Ovary (tissue), 7 donors: ENCODE measurements at regions not wholly inside any gene's neighbourhood (a gene's known extent, or its start where the extent isn't known, plus 50 kb on each side); places are given as distances from the start of the nearest gene placed in this dataset.
"Not testable (repeated sequence)": the region's sequence is repeated elsewhere in the genome, so short reads cannot be mapped to it uniquely, and the experiment has no call there.

Experiments used
- DNase-seq, 5 donors: peaks; one replicate each; pipeline ENCODE4 v3.0.0-alpha.2; 2019 to 2020
- H3K27ac ChIP-seq, 2 donors: fragments of 200-600 bp; one replicate each; pipeline versions ENCODE4 v1.5.1 to v1.8.0; 2019 to 2022
- H3K27me3 ChIP-seq: fragments of 200-600 bp; one replicate; pipeline ENCODE4 v1.8.0; 2022
- H3K36me3 ChIP-seq: fragments of 200-600 bp; sonication (generic); one replicate; pipeline ENCODE4 v1.5.1; 2019
- H3K4me1 ChIP-seq: one replicate; pipeline ENCODE4 v1.8.1; 2013; ENCODE audit warnings: mild to moderate bottlenecking, moderate library complexity; ENCODE audit not compliant: insufficient read depth
- H3K4me3 ChIP-seq: fragments of 200-600 bp; sonication (generic); one replicate; pipeline ENCODE4 v1.5.1; 2017
- H3K9me3 ChIP-seq, 2 donors: fragments of 200-600 bp in 1 of 2; sonication (generic) in 1 of 2; one replicate each; pipeline versions ENCODE4 v1.5.1 to v1.8.1; 2013 to 2019; ENCODE audit warnings: mild to moderate bottlenecking in 1 of 2, moderate library complexity in 1 of 2
- EP300 ChIP-seq: sonication (generic); formaldehyde crosslinking; IDR thresholded peaks from one replicate; pipeline ENCODE4 v1.6.1; 2017; ENCODE audit warnings: antibody characterized with exemption
- POLR2A ChIP-seq: fragments of 450-650 bp; IDR thresholded peaks from one replicate; pipeline ENCODE4 v1.6.1; 2017; ENCODE audit warnings: antibody characterized with exemption, mild to moderate bottlenecking, moderate library complexity
- WGBS, 3 donors: extraction: QIAGEN DNeasy Blood & Tissue Kit in 1 of 3; methylation state at CpG; one replicate each; pipeline versions ENCODE4 v1.1.5 to v1.1.7; 2013 to 2017; 5-methylcytosine and 5-hydroxymethylcytosine counted together
- intact Hi-C, 4 donors: fragments of 100-400 bp; cut with DNase I; formaldehyde crosslinking; loops; one replicate each; pipeline versions ENCODE4 v1.11.0 to v1.15.1; 2022 to 2023
- TF ChIP-seq, protein P1 (sequence below), 3 donors: fragments of 450-650 bp in 2 of 3; fragments of 200-600 bp in 1 of 3; IDR thresholded peaks; one replicate each; pipeline versions ENCODE4 v1.5.1 to v1.8.0; 2016 to 2022; ENCODE audit warnings: antibody characterized with exemption in 3 of 3, mild to moderate bottlenecking in 1 of 3
- donor health status: DM: no; HTN: no; CAD: no; lungs with moderate emphysema.
- donor health status: DM: no; HTN: no; CAD: no.
- donor health status: Bipolar disorder and iron deficiency.
- donor health status: DM: no; HTN: no; CAD: no.
- donor health status: DM: yes; HTN: yes; CAD: no.

DNA sequence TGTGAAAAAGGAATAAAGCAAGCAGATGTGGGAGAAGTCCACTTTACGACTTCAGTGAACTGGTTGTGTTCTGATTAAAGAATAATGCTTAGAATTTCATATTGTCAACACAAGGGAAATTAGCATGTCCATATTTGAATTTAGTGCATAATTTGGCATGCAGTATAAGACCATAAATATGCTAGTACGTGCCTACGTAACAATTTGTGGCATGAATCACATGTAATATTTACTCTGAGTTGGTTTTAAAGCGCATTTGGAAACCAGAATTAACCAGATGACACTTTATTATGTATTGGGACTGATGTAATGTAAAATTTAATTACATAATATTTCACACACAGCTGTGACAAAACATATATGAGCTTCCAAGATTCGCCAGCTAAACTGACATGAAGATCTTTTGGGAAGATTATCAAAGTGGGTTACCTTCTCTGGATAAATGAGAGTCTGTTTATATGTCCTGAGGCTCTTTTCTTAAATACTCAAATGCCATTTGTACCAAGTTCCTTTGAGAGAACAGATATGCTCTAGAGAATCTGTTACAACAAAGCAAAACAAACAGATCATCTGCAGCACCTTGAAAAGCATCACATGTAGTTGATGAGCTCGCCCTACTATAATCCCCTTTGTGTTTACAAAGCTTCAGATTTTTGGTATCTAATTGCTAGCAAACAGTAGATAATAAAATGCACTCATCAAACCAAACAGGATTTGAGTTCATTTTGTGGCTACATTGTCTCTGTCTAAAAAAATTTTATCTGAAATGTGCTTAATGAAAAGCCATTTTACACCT is 1468.6 kb downstream of the CDH11 start:
- H3K27me3 ChIP-seq, result no peaks in the 10 kb centered on the region
- no peak for TF ChIP-seq EP300
- no peak overlapping the region for H3K27ac ChIP-seq
- H3K4me1 ChIP-seq, result no peaks in the 10 kb centered on the region
- intact Hi-C loops, result no loop called here
- WGBS, 3 donors, result 63 to 71% (median 68%) methylated on average over 6 of the region's 6 CpGs
- H3K9me3 ChIP-seq, result no peaks in the 10 kb centered on the region
- no peak for DNase-seq
- H3K4me3 ChIP-seq, result no peak overlapping the region
- no peaks in the 10 kb centered on the region for H3K36me3 ChIP-seq

DNA sequence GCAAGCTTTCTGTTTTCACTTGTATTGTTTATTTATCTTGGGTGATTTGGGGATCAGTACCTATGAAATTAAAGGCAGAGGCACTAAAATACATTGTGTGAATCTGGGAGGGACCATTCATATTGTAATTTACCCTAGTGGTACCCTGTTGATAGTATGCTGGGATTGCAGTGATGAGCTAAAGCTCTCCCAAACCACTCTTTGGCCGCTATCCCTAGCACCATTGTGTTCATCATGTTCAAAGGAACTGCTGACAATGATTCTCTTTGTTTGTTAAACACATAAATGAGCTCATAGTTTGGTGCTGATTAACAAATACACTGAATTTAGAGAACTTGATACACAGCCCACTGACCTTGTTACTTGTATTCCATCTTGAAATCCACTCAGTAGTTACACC is 1469.8 kb downstream of the CDH11 start:
- DNase-seq, result no peak
- WGBS, 3 donors, result 89 to 96% (median 95%) methylated on average over 1 of the region's 1 CpG
- no peaks in the 10 kb centered on the region for H3K9me3 ChIP-seq
- H3K36me3 ChIP-seq, result no peaks in the 10 kb centered on the region
- no peak overlapping the region for H3K27ac ChIP-seq
- TF ChIP-seq, protein P1, sequence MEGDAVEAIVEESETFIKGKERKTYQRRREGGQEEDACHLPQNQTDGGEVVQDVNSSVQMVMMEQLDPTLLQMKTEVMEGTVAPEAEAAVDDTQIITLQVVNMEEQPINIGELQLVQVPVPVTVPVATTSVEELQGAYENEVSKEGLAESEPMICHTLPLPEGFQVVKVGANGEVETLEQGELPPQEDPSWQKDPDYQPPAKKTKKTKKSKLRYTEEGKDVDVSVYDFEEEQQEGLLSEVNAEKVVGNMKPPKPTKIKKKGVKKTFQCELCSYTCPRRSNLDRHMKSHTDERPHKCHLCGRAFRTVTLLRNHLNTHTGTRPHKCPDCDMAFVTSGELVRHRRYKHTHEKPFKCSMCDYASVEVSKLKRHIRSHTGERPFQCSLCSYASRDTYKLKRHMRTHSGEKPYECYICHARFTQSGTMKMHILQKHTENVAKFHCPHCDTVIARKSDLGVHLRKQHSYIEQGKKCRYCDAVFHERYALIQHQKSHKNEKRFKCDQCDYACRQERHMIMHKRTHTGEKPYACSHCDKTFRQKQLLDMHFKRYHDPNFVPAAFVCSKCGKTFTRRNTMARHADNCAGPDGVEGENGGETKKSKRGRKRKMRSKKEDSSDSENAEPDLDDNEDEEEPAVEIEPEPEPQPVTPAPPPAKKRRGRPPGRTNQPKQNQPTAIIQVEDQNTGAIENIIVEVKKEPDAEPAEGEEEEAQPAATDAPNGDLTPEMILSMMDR (IDR thresholded peaks at IDR 0.05), result no peak
- TF ChIP-seq EP300, result no peak
- TF ChIP-seq POLR2A, result no peak
- H3K4me3 ChIP-seq, result no peak overlapping the region
- H3K27me3 ChIP-seq, result no peaks in the 10 kb centered on the region
- intact Hi-C loops, result no loop called here
- no peaks in the 10 kb centered on the region for H3K4me1 ChIP-seq

DNA sequence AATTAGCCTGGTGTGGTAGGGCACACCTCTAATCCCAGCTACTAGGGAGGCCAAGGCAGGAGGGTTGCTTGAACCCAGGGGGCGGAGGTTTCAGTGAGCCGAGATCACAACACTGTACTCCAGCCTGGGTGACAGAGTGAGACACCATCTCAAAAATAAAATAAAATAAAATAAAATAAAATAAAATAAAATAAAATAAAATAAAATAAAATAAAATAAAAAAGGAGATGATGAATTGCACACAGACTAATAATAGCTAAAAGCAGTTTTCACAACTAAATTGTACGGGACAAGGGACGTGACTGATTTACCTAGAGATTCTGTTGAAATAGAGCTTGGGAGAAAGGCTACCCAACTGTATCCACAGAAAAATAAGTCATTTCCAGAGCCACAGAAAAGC is 1471.3 kb downstream of the CDH11 start:
- 94 to 96% (median 95%) methylated on average over 4 of the region's 4 CpGs for WGBS, 3 donors
- no peaks in the 10 kb centered on the region for H3K36me3 ChIP-seq
- H3K27me3 ChIP-seq, result no peaks in the 10 kb centered on the region
- DNase-seq, result no peak
- intact Hi-C loops, result no loop called here
- H3K9me3 ChIP-seq, result no peaks in the 10 kb centered on the region
- TF ChIP-seq POLR2A (no peak), EP300 (no peak)
- TF ChIP-seq, protein P1 (IDR thresholded peaks at IDR 0.05), result no peak
- H3K4me3 ChIP-seq, result no peak overlapping the region
- no peaks in the 10 kb centered on the region for H3K4me1 ChIP-seq
- no peak overlapping the region for H3K27ac ChIP-seq

DNA sequence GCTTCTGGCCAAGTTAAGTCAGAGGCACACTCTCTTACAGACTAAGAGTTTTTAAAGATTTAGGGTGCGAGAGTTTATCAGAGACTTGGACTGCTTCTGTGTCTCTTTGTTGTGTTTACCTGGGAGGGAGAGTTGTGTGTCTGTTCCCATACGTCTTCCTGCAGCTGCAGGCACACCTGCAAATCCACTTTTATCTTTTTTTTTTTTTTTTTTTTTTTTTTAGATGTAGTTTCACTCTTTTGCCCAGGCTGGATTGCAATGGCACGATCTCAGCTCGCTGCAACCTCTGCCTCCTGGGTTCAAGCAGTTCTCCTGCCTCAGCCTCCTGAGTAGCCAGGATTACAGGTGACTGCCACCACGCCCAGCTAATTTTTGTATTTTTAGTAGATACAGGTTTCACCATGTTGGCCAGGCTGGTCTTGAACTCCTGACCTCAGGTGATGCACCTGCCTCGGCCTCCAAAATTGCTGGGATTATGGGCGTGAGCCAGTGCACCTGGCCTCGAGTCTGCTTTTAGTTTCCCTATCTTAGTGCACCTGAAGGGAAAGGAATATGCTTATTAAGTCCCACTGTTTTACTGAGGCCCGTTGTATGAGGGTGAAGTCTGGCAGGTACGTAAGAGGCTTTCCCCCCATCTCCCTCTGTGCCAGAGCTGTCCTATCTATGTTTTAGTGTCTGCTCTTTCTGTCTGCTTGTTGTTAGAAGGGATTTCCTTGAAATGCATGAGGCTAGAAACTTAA is 1488.0 kb downstream of the CDH11 start:
- DNase-seq, H3K4me1 ChIP-seq, H3K27ac ChIP-seq, H3K27me3 ChIP-seq, intact Hi-C loops, H3K36me3 ChIP-seq, H3K9me3 ChIP-seq, H3K4me3 ChIP-seq: not testable (repeated sequence)
- WGBS, 3 donors, result 87 to 89% (median 88%) methylated on average over 10 of the region's 10 CpGs

DNA sequence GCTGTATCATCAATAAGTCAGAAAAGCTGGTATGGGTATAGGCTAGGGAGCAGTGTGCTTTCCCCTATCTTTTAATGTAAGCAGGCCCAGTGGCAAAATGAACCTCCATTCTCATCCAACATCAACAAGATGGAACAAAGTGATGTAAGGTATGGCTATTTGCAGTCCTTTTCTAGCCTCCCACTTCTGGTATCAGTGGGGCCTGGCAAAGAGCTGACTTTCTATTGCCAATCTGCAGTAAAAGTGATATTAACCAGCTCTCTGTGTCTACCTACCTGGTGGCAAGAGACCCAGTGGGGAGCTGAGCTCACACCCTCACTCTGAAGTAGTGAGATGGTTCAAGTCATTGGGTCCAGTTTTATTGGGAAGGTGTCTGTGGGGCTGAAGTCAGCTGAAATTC is 1492.6 kb downstream of the CDH11 start:
- Histone ChIP-seq H3K27me3 (no peaks in the 10 kb centered on the region), H3K4me3 (no peak overlapping the region), H3K36me3 (no peaks in the 10 kb centered on the region), H3K27ac (no peak overlapping the region), H3K9me3 (no peaks in the 10 kb centered on the region), H3K4me1 (no peaks in the 10 kb centered on the region)
- TF ChIP-seq POLR2A (no peak), EP300 (no peak)
- TF ChIP-seq, protein P1 (IDR thresholded peaks at IDR 0.05), result no peak
- intact Hi-C loops, result no loop called here
- no peak for DNase-seq
